Epithelial cell of proximal tubule (primary cell): ENCODE measurements at regions not wholly inside any gene's neighbourhood (a gene's known extent, or its start where the extent isn't known, plus 50 kb on each side); places are given as distances from the start of the nearest gene placed in this dataset.

Experiments used
- DNase-seq: peaks from one replicate; pipeline ENCODE4 v3.0.0-alpha.2; 2011; ENCODE audit warnings: low read depth
- H3K4me3 ChIP-seq: 2 replicates; pipeline ENCODE4 v1.5.1; 2011; ENCODE audit warnings: low read depth, mild to moderate bottlenecking, low read length
- CTCF ChIP-seq: conservative IDR thresholded peaks from 2 replicates; pipeline ENCODE4 v1.5.1; 2012; ENCODE audit warnings: low read depth, mild to moderate bottlenecking, low read length

GRCh38 chr9:109855540-109855939 is 75.5 kb downstream of the PALM2AKAP2 start:
- DNase-seq: no peak
- no peak for TF ChIP-seq CTCF
- no peak overlapping the region for H3K4me3 ChIP-seq

- TF ChIP-seq CTCF: no peak
- H3K4me3 ChIP-seq: no peak overlapping the region
- DNase-seq: no peak
Measured at GRCh38 chr9:109856785-109857184, 76.8 kb downstream of the PALM2AKAP2 start.

GRCh38 chr9:109857336-109857735 is 77.3 kb downstream of the PALM2AKAP2 start:
- DNase-seq: no peak

GRCh38 chr9:109859447-109859846 is 79.4 kb downstream of the PALM2AKAP2 start:
- peak; percentile 39 for TF ChIP-seq CTCF

More at GRCh38 chr9:109857336-109857735, 77.3 kb downstream of the PALM2AKAP2 start:
- no peak overlapping the region for H3K4me3 ChIP-seq
- no peak for TF ChIP-seq CTCF

GRCh38 chr9:109860521-109860920 is 80.5 kb downstream of the PALM2AKAP2 start:
- DNase-seq: no peak
- no peak for TF ChIP-seq CTCF

More at GRCh38 chr9:109859447-109859846, 79.4 kb downstream of the PALM2AKAP2 start:
- no peak overlapping the region for H3K4me3 ChIP-seq
- DNase-seq: no peak

GRCh38 chr9:109861499-109861898 is 81.5 kb downstream of the PALM2AKAP2 start:
- H3K4me3 ChIP-seq: no peak overlapping the region
- TF ChIP-seq CTCF: no peak
- DNase-seq: no peak

More at GRCh38 chr9:109860521-109860920, 80.5 kb downstream of the PALM2AKAP2 start:
- H3K4me3 ChIP-seq: no peak overlapping the region

GRCh38 chr9:109861918-109862317 is 81.9 kb downstream of the PALM2AKAP2 start:
- no peak overlapping the region for H3K4me3 ChIP-seq
- DNase-seq: no peak
- no peak for TF ChIP-seq CTCF
